HCT116 (cell line): ENCODE measurements at regions not wholly inside any gene's neighbourhood (a gene's known extent, or its start where the extent isn't known, plus 50 kb on each side); places are given as distances from the start of the nearest gene placed in this dataset.
A peak's percentile ranks its signal among the peaks of the same experiment; 100 is the strongest.

ENCODE experiments used
- CTCF ChIP-seq, 3 experiments: fragments of 200-600 bp in 1 of 3; sonication (generic) in 1 of 3; IDR thresholded peaks in 2 of 3; conservative IDR thresholded peaks in 1 of 3; 2 replicates each; pipeline ENCODE4 v1.5.1; 2012 to 2017; ENCODE audit warnings: low read depth in 2 of 3, low read length in 2 of 3, antibody characterized with exemption in 1 of 3, borderline replicate concordance in 1 of 3, control low read depth in 1 of 3, mild to moderate bottlenecking in 1 of 3, mixed read lengths in 1 of 3, mixed run types in 1 of 3, moderate library complexity in 1 of 3; ENCODE audit not compliant: insufficient read depth in 1 of 3
- EGR1 ChIP-seq: IDR thresholded peaks from 2 replicates; pipeline ENCODE4 v1.6.1; 2012; ENCODE audit warnings: low read depth

GRCh38 chr2:215870986-215871385 is 142.4 kb downstream of the MREG start:
- TF ChIP-seq CTCF (IDR thresholded peaks at IDR 0.05 in 2 of 3, conservative IDR thresholded peaks at IDR 0.05 in 1 of 3; ENCODE audit: borderline replicate concordance in 1 of 3, insufficient read depth in 1 of 3, low read depth in 2 of 3, low read length in 2 of 3) (peak in 2 of 3 experiments; percentile 64 to 87; a peak in 4 of 6 replicates), EGR1 (no peak)
